ENCODE measurements at regions not wholly inside any gene's neighbourhood (a gene's known extent, or its start where the extent isn't known, plus 50 kb on each side); places are given as distances from the start of the nearest gene placed in this dataset.

DNA sequence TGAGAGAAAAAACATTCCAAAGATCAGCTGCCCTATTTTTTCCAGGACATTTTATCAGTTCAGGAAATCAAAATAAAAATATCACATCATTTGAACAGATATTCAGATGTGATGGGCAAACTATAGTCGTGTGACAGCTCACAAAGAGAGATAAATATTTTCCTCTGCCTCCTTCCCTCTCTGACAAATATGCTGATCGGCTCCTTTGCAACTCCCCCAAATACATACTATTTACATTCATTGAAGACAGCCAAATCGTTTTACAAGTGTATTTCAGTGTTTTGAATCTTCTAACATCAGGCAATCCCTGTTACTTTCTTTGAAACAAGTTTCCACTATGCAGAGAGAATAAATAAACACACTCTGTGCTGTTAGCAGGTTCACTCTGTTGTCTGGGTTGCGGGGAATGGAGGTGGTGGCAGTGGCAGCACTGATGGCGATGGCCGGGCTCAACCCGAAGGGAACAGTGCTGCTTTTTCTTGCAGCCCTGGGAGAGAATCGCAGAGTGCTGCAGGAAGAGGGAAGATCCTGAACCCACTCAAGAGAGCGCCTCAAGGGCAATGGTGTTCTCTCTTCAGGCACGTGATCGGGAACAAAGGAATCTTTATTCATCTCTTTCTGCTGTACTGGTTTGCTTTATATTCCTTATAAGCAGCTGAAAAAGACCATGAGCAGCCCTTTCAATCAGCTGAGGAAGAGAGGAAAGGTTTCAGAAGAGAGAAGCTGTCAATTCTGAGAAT lies 142.5 kb downstream of the PHLDA1 start:
- TF ChIP-seq POLR2AphosphoS5 (IDR thresholded peaks at IDR 0.05; ENCODE audit: low read depth, low read length): no peak
- TF ChIP-seq POLR2A (IDR thresholded peaks at IDR 0.05; ENCODE audit: low read depth, low read length): no peak
- no peak for TF ChIP-seq TAF1 (IDR thresholded peaks at IDR 0.05; ENCODE audit: borderline replicate concordance, low read depth, low read length)

Data from GM12892 (cell line).